ACHN (cell line): ENCODE measurements at regions not wholly inside any gene's neighbourhood (a gene's known extent, or its start where the extent isn't known, plus 50 kb on each side); places are given as distances from the start of the nearest gene placed in this dataset.

Source experiments
- DNase-seq: peaks from one replicate; pipeline ENCODE4 v3.0.0-alpha.2; 2015
- in situ Hi-C: cut with HindIII; loops from 2 replicates; pipeline ENCODE4 v1.10.0; 2017; ENCODE audit warnings: low sequenced_read_pairs, low pct_ligation_motif_present, low pct_unique_long_range_greater_than_20kb

- in situ Hi-C loops = no loop called here
- no peak for DNase-seq
These were observed 183.6 kb upstream of the EGLN3 start for GRCh38 chr14:34134484-34134883.

- DNase-seq = no peak
- in situ Hi-C loops = no loop called here
These were observed 179.2 kb upstream of the EGLN3 start for GRCh38 chr14:34129927-34130552.

GRCh38 chr14:34128665-34129064, 177.8 kb upstream of the EGLN3 start:
- in situ Hi-C loops = no loop called here
- no peak for DNase-seq

- in situ Hi-C loops = no loop called here
- no peak for DNase-seq
These were observed 175.7 kb upstream of the EGLN3 start for GRCh38 chr14:34126586-34126985.

GRCh38 chr14:34124585-34124984, 173.7 kb upstream of the EGLN3 start:
- DNase-seq = no peak
- in situ Hi-C loops = no loop called here

GRCh38 chr14:34122650-34123049, 171.8 kb upstream of the EGLN3 start:
- in situ Hi-C loops = no loop called here
- no peak for DNase-seq

GRCh38 chr14:34122081-34122480, 171.2 kb upstream of the EGLN3 start:
- no peak for DNase-seq
- in situ Hi-C loops = no loop called here

GRCh38 chr14:34120185-34120977, 169.5 kb upstream of the EGLN3 start:
- in situ Hi-C loops = no loop called here
- no peak for DNase-seq

GRCh38 chr14:34119107-34119858, 168.4 kb upstream of the EGLN3 start:
- no peak for DNase-seq
- in situ Hi-C loops = no loop called here

GRCh38 chr14:34113991-34114390, 163.1 kb upstream of the EGLN3 start:
- in situ Hi-C loops = no loop called here
- DNase-seq = no peak

- in situ Hi-C loops = no loop called here
- no peak for DNase-seq
These were observed 162.2 kb upstream of the EGLN3 start for GRCh38 chr14:34113005-34113511.

- DNase-seq = no peak
- in situ Hi-C loops = no loop called here
These were observed 161.1 kb upstream of the EGLN3 start for GRCh38 chr14:34111953-34112352.

- in situ Hi-C loops = no loop called here
- DNase-seq = no peak
These were observed 160.6 kb upstream of the EGLN3 start for GRCh38 chr14:34111505-34111904.

GRCh38 chr14:34110531-34110930, 159.7 kb upstream of the EGLN3 start:
- in situ Hi-C loops = no loop called here
- no peak for DNase-seq

- DNase-seq = no peak
- in situ Hi-C loops = no loop called here
These were observed 156.6 kb upstream of the EGLN3 start for GRCh38 chr14:34107441-34107840.

GRCh38 chr14:34106310-34106709, 155.4 kb upstream of the EGLN3 start:
- no peak for DNase-seq
- in situ Hi-C loops = no loop called here

- DNase-seq = no peak
- in situ Hi-C loops = no loop called here
These were observed 153.9 kb upstream of the EGLN3 start for GRCh38 chr14:34104489-34105397.

- DNase-seq = no peak
- in situ Hi-C loops = no loop called here
These were observed 152.3 kb upstream of the EGLN3 start for GRCh38 chr14:34103176-34103575.
